Retinal pigment epithelial cell (primary cell): ENCODE measurements at regions not wholly inside any gene's neighbourhood (a gene's known extent, or its start where the extent isn't known, plus 50 kb on each side); places are given as distances from the start of the nearest gene placed in this dataset.

Source experiments
- DNase-seq: peaks from one replicate; pipeline ENCODE4 v3.0.0-alpha.2; 2010; ENCODE audit warnings: low read depth
- H3K4me3 ChIP-seq: 2 replicates; pipeline ENCODE4 v1.5.1; 2011; ENCODE audit warnings: mild to moderate bottlenecking, low read length, control low read depth, moderate library complexity
- TF ChIP-seq, protein P1 (sequence below): conservative IDR thresholded peaks from 2 replicates; pipeline ENCODE4 v1.5.1; 2011; ENCODE audit warnings: low read depth, low read length, control low read depth, inconsistent platforms

DNA sequence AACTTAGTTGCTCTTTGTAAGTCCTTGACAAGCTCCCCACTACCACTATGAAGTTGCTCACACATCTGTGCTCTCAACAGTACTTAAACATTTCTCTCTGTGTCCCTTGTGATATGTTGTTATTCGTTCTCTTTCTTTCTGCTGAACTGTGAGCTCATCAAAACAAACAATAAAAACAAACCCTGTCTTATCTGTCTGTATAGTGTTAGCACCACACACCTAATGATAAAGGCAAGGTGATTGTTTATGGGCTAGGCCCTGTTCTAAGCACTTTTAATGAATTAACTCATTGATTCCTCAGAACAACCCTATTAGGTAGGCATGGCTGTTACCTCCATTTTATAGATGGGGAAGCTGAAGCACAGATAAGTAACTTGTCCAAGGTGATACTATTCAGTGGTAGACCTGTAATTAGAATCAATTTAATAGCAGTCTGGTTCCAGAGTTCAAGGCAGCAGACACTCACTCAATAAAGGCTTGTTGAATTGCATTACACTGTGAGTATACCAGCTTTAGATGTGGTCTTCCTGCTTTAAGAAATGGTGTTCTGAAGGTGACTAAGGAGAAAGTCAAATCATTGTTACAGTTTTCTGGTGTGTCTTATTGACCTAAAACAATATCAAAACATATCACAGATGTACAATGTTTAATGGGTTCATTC, 153.6 kb upstream of the ELL2 start:
- H3K4me3 ChIP-seq: no peak overlapping the region
- no peak for DNase-seq

DNA sequence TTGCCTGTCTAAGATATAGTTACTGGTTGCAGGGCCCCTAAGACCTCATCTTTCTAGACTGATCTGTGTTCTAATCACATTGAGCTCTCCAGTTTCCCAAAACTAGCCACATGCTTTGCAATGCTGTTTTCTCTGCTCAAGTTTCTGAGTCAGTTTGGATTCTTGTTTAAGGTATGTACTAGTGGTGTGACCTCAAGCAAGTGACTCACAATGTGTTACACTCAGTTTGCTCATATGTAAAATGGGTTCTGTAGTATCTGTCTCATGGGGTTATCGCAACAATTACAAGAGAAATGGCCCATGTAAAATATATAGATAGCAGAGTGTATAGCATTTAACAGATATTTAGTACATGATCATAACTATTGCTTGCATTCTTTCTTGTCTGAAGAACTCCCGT, 153.1 kb upstream of the ELL2 start:
- no peak overlapping the region for H3K4me3 ChIP-seq
- TF ChIP-seq, protein P1, sequence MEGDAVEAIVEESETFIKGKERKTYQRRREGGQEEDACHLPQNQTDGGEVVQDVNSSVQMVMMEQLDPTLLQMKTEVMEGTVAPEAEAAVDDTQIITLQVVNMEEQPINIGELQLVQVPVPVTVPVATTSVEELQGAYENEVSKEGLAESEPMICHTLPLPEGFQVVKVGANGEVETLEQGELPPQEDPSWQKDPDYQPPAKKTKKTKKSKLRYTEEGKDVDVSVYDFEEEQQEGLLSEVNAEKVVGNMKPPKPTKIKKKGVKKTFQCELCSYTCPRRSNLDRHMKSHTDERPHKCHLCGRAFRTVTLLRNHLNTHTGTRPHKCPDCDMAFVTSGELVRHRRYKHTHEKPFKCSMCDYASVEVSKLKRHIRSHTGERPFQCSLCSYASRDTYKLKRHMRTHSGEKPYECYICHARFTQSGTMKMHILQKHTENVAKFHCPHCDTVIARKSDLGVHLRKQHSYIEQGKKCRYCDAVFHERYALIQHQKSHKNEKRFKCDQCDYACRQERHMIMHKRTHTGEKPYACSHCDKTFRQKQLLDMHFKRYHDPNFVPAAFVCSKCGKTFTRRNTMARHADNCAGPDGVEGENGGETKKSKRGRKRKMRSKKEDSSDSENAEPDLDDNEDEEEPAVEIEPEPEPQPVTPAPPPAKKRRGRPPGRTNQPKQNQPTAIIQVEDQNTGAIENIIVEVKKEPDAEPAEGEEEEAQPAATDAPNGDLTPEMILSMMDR: no peak
- no peak for DNase-seq

More for the DNA sequence above, 153.6 kb upstream of the ELL2 start:
- TF ChIP-seq, protein P1: no peak

- DNase-seq: no peak
- no peak overlapping the region for H3K4me3 ChIP-seq
- TF ChIP-seq, protein P1: no peak
Observed at GRCh38 chr5:96113170-96113939, 151.7 kb upstream of the ELL2 start.

GRCh38 chr5:96112703-96113102, 151.1 kb upstream of the ELL2 start:
- no peak overlapping the region for H3K4me3 ChIP-seq
- DNase-seq: no peak
- TF ChIP-seq, protein P1: no peak

DNA sequence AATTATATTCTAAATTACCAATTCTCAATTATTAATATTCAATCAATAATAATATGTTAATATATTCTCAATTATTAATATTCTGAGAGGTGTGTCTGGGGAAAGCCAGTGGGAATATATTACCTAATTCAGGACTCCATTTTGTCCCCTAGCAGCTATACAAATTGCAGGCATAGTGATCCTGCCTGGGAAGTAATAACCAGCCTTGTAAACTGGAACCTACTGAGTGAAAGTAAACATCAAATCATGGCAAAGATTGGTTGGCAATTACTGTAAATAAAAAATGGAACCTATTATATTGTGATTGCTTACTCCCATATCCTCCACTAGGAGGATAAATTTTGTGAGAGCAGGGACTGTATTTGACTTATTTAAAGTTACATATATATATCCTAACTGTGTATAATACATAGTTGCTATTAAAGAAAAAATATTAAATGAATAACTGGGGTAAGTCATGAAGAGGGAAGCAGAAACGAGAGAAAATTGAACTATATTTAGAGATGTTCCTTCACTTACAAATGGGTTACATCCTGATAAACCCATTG, 150.5 kb upstream of the ELL2 start:
- H3K4me3 ChIP-seq: no peak overlapping the region
- TF ChIP-seq, protein P1: no peak
- DNase-seq: no peak

DNA sequence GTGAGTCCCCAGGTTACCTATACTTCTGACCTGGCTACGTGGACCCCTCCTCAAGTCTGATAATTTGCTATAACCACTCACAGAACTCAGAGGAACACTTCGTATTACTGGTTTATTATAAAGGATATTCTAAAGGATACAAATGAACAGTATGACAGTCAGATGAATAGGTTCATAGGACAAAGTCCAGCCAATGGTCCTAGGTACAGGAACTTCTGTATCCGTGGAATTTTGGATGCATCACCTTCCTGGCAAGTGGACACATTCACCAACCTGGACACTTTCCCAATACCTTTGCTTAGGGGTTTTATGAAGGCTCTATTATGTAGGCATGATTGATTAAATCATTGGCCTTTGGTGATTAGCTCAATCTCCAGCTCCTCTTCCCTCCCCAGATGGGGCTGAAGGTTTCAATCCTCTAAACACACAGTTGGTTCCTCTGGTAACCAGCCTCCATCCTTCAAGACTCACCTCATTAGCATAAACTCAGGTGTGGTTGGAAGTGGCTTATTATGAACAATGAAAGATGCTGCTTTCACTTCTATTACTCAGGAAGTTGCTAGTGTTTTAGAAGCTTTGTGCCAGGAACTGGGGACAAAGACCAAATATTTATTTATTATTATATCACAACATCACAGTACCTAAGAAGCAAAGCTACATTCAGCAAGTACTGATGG, 149.6 kb upstream of the ELL2 start:
- DNase-seq: no peak
- TF ChIP-seq, protein P1: no peak
- H3K4me3 ChIP-seq: no peak overlapping the region
